ENCODE measurements at regions not wholly inside any gene's neighbourhood (a gene's known extent, or its start where the extent isn't known, plus 50 kb on each side); places are given as distances from the start of the nearest gene placed in this dataset.

DNA sequence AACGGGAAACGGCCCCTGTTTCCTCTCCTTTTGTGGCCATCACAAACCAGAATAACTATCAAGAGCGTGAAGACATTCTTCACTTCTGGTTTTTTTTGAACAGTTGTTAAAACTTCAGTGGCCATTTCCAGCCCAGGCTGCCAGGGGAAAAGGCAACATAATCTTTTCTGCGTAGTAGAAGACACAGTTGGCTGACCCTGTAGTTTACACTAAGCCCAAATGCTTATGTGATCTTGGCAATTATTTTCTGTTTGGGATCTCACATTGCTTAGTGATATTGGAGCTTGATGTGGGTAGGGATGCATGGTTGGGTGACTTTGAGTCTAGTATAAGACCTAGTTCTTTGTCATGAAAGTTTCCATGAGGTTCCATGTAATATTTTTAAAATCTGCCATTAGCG, 449.4 kb upstream of the CDH4 start (continued):
- no peak for TF ChIP-seq ZFP37 (tag by site-specific recombination; IDR thresholded peaks at IDR 0.05)
- TF ChIP-seq, protein P1, sequence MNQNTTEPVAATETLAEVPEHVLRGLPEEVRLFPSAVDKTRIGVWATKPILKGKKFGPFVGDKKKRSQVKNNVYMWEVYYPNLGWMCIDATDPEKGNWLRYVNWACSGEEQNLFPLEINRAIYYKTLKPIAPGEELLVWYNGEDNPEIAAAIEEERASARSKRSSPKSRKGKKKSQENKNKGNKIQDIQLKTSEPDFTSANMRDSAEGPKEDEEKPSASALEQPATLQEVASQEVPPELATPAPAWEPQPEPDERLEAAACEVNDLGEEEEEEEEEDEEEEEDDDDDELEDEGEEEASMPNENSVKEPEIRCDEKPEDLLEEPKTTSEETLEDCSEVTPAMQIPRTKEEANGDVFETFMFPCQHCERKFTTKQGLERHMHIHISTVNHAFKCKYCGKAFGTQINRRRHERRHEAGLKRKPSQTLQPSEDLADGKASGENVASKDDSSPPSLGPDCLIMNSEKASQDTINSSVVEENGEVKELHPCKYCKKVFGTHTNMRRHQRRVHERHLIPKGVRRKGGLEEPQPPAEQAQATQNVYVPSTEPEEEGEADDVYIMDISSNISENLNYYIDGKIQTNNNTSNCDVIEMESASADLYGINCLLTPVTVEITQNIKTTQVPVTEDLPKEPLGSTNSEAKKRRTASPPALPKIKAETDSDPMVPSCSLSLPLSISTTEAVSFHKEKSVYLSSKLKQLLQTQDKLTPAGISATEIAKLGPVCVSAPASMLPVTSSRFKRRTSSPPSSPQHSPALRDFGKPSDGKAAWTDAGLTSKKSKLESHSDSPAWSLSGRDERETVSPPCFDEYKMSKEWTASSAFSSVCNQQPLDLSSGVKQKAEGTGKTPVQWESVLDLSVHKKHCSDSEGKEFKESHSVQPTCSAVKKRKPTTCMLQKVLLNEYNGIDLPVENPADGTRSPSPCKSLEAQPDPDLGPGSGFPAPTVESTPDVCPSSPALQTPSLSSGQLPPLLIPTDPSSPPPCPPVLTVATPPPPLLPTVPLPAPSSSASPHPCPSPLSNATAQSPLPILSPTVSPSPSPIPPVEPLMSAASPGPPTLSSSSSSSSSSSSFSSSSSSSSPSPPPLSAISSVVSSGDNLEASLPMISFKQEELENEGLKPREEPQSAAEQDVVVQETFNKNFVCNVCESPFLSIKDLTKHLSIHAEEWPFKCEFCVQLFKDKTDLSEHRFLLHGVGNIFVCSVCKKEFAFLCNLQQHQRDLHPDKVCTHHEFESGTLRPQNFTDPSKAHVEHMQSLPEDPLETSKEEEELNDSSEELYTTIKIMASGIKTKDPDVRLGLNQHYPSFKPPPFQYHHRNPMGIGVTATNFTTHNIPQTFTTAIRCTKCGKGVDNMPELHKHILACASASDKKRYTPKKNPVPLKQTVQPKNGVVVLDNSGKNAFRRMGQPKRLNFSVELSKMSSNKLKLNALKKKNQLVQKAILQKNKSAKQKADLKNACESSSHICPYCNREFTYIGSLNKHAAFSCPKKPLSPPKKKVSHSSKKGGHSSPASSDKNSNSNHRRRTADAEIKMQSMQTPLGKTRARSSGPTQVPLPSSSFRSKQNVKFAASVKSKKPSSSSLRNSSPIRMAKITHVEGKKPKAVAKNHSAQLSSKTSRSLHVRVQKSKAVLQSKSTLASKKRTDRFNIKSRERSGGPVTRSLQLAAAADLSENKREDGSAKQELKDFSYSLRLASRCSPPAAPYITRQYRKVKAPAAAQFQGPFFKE (tag by site-specific recombination; IDR thresholded peaks at IDR 0.05; ENCODE audit: borderline replicate concordance) = no peak

DNA sequence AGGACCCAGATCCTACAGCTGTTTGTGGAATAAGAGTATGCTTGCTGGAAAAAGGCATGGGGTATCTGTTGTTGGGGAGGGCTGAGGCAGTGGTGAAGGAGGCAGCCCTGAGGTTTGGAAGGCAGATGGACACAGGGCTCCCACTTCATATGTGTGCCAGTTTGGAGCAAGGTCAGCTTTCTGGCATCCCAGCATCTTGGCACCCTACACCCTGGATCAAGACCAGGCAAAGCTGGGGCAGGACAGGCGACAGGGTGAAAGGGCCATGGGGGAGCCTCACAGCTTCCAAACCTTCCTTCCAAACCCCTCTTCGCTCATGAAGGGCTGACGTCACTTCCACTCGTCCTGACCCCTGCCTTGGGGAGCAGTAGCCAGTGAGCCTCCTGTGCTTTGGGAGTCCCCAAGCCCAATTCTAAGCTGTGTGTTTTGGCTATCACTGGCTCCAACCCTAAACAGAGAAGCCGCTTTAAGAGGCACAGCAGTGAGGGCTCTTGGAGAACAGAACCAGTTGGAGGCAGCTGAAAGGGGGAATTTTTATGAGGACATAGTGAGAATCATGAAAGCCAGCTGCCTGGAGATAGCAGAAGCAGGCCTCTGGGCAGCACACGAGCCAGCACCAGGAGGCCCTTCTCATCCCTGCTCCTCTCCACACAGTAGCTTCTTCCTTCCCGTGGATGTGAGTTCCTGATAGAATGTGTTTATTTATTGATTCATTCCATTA, 448.6 kb upstream of the CDH4 start:
- Histone ChIP-seq H3K4me3 (ENCODE audit: low read depth, low read length) (no peak overlapping the region), H3K4me1 (ENCODE audit: control insufficient read depth, insufficient read depth, low read length) (no peaks in the 10 kb centered on the region), H3K36me3 (ENCODE audit: control insufficient read depth in 2 of 2, insufficient read depth in 1 of 2, low read length in 2 of 2) (no peaks in the 10 kb centered on the region), H3K9me3 (ENCODE audit: control insufficient read depth, insufficient read depth, low read depth, low read length) (no peaks in the 10 kb centered on the region), H3K27ac (ENCODE audit: extremely low read depth, low read depth, low read length) (no peak overlapping the region)
- TF ChIP-seq SETDB1 (IDR thresholded peaks at IDR 0.05; ENCODE audit: insufficient read length, low read length) (no peak), ZNF670 (tag by site-specific recombination; IDR thresholded peaks at IDR 0.05; ENCODE audit: low read depth) (no peak), ZNF404 (tag by site-specific recombination; IDR thresholded peaks at IDR 0.05) (no peak), ZBTB8A (tag by site-specific recombination; IDR thresholded peaks at IDR 0.05) (no peak), ZFP3 (tag by site-specific recombination; IDR thresholded peaks at IDR 0.05; ENCODE audit: low read depth) (no peak), GLI2 (tag by site-specific recombination; IDR thresholded peaks at IDR 0.05; ENCODE audit: borderline replicate concordance, low read depth) (no peak), ZNF121 (tag by site-specific recombination; IDR thresholded peaks at IDR 0.05) (no peak), ZNF394 (tag by site-specific recombination; IDR thresholded peaks at IDR 0.05; ENCODE audit: borderline replicate concordance) (no peak), ZNF660 (tag by site-specific recombination; IDR thresholded peaks at IDR 0.05) (no peak), ZNF664 (tag by site-specific recombination; IDR thresholded peaks at IDR 0.05) (no peak)
- TF ChIP-seq, protein P2, sequence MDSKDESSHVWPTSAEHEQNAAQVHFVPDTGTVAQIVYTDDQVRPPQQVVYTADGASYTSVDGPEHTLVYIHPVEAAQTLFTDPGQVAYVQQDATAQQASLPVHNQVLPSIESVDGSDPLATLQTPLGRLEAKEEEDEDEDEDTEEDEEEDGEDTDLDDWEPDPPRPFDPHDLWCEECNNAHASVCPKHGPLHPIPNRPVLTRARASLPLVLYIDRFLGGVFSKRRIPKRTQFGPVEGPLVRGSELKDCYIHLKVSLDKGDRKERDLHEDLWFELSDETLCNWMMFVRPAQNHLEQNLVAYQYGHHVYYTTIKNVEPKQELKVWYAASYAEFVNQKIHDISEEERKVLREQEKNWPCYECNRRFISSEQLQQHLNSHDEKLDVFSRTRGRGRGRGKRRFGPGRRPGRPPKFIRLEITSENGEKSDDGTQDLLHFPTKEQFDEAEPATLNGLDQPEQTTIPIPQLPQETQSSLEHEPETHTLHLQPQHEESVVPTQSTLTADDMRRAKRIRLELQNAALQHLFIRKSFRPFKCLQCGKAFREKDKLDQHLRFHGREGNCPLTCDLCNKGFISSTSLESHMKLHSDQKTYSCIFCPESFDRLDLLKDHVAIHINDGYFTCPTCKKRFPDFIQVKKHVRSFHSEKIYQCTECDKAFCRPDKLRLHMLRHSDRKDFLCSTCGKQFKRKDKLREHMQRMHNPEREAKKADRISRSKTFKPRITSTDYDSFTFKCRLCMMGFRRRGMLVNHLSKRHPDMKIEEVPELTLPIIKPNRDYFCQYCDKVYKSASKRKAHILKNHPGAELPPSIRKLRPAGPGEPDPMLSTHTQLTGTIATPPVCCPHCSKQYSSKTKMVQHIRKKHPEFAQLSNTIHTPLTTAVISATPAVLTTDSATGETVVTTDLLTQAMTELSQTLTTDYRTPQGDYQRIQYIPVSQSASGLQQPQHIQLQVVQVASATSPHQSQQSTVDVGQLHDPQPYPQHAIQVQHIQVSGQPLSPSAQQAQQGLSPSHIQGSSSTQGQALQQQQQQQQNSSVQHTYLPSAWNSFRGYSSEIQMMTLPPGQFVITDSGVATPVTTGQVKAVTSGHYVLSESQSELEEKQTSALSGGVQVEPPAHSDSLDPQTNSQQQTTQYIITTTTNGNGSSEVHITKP (tag by site-specific recombination; IDR thresholded peaks at IDR 0.05) = no peak
- TF ChIP-seq, protein P3, sequence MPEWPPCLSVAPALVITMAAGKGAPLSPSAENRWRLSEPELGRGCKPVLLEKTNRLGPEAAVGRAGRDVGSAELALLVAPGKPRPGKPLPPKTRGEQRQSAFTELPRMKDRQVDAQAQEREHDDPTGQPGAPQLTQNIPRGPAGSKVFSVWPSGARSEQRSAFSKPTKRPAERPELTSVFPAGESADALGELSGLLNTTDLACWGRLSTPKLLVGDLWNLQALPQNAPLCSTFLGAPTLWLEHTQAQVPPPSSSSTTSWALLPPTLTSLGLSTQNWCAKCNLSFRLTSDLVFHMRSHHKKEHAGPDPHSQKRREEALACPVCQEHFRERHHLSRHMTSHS (tag by site-specific recombination; IDR thresholded peaks at IDR 0.05) = no peak
- TF ChIP-seq, protein P4, sequence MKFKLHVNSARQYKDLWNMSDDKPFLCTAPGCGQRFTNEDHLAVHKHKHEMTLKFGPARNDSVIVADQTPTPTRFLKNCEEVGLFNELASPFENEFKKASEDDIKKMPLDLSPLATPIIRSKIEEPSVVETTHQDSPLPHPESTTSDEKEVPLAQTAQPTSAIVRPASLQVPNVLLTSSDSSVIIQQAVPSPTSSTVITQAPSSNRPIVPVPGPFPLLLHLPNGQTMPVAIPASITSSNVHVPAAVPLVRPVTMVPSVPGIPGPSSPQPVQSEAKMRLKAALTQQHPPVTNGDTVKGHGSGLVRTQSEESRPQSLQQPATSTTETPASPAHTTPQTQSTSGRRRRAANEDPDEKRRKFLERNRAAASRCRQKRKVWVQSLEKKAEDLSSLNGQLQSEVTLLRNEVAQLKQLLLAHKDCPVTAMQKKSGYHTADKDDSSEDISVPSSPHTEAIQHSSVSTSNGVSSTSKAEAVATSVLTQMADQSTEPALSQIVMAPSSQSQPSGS (tag by site-specific recombination; IDR thresholded peaks at IDR 0.05; ENCODE audit: low read depth) = no peak
- CTCF ChIA-PET = no interaction called here
- POLR2A ChIA-PET = no interaction called here

Data from HEK293 (cell line).